Prostate gland (tissue), 2 donors: ENCODE measurements at regions not wholly inside any gene's neighbourhood (a gene's known extent, or its start where the extent isn't known, plus 50 kb on each side); places are given as distances from the start of the nearest gene placed in this dataset.

ENCODE experiments used
- POLR2AphosphoS5 ChIP-seq: sonication (generic); formaldehyde crosslinking; IDR thresholded peaks from one replicate; pipeline ENCODE4 v1.6.1; 2017; ENCODE audit warnings: antibody characterized with exemption
- TF ChIP-seq, protein P1 (sequence below), 4 experiments: fragments of 200-600 bp in 2 of 4; fragments of 450-650 bp in 2 of 4; sonication (generic) in 2 of 4; IDR thresholded peaks; 1 replicate in 3 of 4; 2 replicates in 1 of 4; pipeline ENCODE4 v1.5.1; 2016 to 2019; ENCODE audit warnings: antibody characterized with exemption in 4 of 4, mild to moderate bottlenecking in 2 of 4, moderate library complexity in 2 of 4

DNA sequence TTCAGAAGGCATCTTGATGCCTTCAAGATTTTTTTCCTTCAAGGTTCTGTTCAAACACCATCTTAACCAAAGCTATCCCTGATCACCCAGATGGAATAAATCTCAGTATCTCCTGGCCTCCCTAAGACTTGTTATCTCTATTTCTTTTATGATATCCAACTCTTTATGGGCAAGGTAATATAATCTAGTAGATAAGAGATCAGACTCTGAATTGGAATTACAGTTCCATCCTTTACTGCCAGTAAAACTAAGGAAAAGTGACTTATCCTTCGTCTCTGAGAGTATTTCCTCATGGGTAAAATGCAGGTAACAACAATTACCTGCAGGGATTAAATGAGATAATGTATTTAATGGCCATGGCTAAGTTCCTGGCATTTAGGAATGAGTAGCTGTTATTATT is 445.0 kb upstream of the DAB1 start:
- TF ChIP-seq, protein P1, sequence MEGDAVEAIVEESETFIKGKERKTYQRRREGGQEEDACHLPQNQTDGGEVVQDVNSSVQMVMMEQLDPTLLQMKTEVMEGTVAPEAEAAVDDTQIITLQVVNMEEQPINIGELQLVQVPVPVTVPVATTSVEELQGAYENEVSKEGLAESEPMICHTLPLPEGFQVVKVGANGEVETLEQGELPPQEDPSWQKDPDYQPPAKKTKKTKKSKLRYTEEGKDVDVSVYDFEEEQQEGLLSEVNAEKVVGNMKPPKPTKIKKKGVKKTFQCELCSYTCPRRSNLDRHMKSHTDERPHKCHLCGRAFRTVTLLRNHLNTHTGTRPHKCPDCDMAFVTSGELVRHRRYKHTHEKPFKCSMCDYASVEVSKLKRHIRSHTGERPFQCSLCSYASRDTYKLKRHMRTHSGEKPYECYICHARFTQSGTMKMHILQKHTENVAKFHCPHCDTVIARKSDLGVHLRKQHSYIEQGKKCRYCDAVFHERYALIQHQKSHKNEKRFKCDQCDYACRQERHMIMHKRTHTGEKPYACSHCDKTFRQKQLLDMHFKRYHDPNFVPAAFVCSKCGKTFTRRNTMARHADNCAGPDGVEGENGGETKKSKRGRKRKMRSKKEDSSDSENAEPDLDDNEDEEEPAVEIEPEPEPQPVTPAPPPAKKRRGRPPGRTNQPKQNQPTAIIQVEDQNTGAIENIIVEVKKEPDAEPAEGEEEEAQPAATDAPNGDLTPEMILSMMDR (IDR thresholded peaks at IDR 0.05): no peak
- TF ChIP-seq POLR2AphosphoS5: no peak
